ENCODE measurements at regions not wholly inside any gene's neighbourhood (a gene's known extent, or its start where the extent isn't known, plus 50 kb on each side); places are given as distances from the start of the nearest gene placed in this dataset.

DNA sequence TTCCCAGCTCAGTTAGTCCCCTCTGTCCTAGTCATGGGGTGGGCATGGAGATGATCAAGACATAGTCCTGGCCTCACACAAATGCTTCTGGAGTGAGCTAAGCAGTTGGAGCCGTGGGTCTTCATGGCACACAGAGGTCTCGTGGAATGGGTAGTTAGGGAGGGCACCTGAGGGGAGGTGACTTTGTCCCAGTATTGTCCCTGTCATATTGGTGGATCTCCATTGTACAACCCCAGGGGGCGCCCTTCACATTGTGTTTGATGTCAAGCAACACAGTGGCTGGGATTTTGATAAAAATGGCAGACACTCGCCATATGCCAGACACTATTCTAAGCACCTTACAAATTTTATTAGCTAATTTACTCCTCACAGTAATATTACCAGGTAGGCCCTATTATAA, 175.4 kb upstream of the LHX5 start:
- WGBS (ENCODE audit: insufficient coverage): 75% methylated on average over 2 of the region's 4 CpGs
- H3K27me3 ChIP-seq (ENCODE audit: control insufficient read depth in 2 of 2, insufficient read depth in 2 of 2, low read length in 2 of 2): peaks cover 9 to 14% of the 10 kb centered on the region in 2 donors

GRCh38 chr12:113645603-113646002, 173.9 kb upstream of the LHX5 start:
- Histone ChIP-seq H3K36me3 (replicated peaks in 1 of 2; ENCODE audit: control insufficient read depth in 1 of 2, insufficient read depth in 2 of 2, low read length in 2 of 2) (no peaks in the 10 kb centered on the region), H3K79me2 (ENCODE audit: insufficient read depth, low read length) (no peaks in the 10 kb centered on the region), H3K27ac (ENCODE audit: low read depth in 1 of 2, low read length in 2 of 2) (no peak overlapping the region), H4K20me1 (ENCODE audit: insufficient read depth, low read length) (no peaks in the 10 kb centered on the region), H3K9me3 (replicated peaks in 1 of 2; ENCODE audit: control insufficient read depth in 1 of 2, insufficient read depth in 1 of 2, low read length in 2 of 2) (no peaks in the 10 kb centered on the region), H3K4me3 (replicated peaks in 1 of 3; ENCODE audit: low read depth in 2 of 3, low read length in 3 of 3) (no peak overlapping the region), H3K4me2 (replicated peaks; ENCODE audit: extremely low read depth, low read length, poor library complexity, severe bottlenecking) (no peak overlapping the region), H2AFZ (ENCODE audit: insufficient read depth, low read depth, low read length, poor library complexity, severe bottlenecking) (no peak overlapping the region), H3K4me1 (ENCODE audit: control insufficient read depth in 1 of 2, insufficient read depth in 2 of 2, low read length in 2 of 2) (no peaks in the 10 kb centered on the region), H3K27me3 (ENCODE audit: control insufficient read depth in 2 of 2, insufficient read depth in 2 of 2, low read length in 2 of 2) (peaks cover 9 to 15% of the 10 kb centered on the region in 2 donors), H3K9ac (ENCODE audit: insufficient read depth, low read length, poor library complexity, severe bottlenecking) (no peak overlapping the region)
- intact Hi-C loops (cut with micrococcal nuclease): no loop called here
- Mint-ChIP-seq H3K4me1 (no peaks in the 10 kb centered on the region), H3K9me3 (peaks cover 0 to 2% (median 0%) of the 10 kb centered on the region in 7 donors), H3K36me3 (no peaks in the 10 kb centered on the region), H3K27ac (no peak overlapping the region), H3K4me3 (no peak overlapping the region), H3K27me3 (ENCODE audit: low read depth in 3 of 3) (peaks cover 31 to 58% (median 33%) of the 10 kb centered on the region in 3 donors)
- no peak for TF ChIP-seq CTCF (IDR thresholded peaks at IDR 0.05)
- 58% methylated on average over 13 of the region's 14 CpGs for WGBS (ENCODE audit: insufficient coverage)
- no peak for DNase-seq

More for the DNA sequence above, 175.4 kb upstream of the LHX5 start:
- H4K20me1 ChIP-seq (ENCODE audit: insufficient read depth, low read length): no peaks in the 10 kb centered on the region
- H3K36me3 Mint-ChIP-seq: no peaks in the 10 kb centered on the region
- intact Hi-C loops (cut with micrococcal nuclease): no loop called here
- no peaks in the 10 kb centered on the region for H3K4me1 ChIP-seq (ENCODE audit: control insufficient read depth in 1 of 2, insufficient read depth in 2 of 2, low read length in 2 of 2)
- peaks cover 29 to 46% (median 30%) of the 10 kb centered on the region in 3 donors for H3K27me3 Mint-ChIP-seq (ENCODE audit: low read depth in 3 of 3)
- TF ChIP-seq CTCF (IDR thresholded peaks at IDR 0.05): no peak
- H3K4me2 ChIP-seq (replicated peaks; ENCODE audit: extremely low read depth, low read length, poor library complexity, severe bottlenecking): no peak overlapping the region
- no peak overlapping the region for H3K4me3 Mint-ChIP-seq
- no peak overlapping the region for H2AFZ ChIP-seq (ENCODE audit: insufficient read depth, low read depth, low read length, poor library complexity, severe bottlenecking)
- no peak overlapping the region for H3K27ac ChIP-seq (ENCODE audit: low read depth in 1 of 2, low read length in 2 of 2)
- H3K9ac ChIP-seq (ENCODE audit: insufficient read depth, low read length, poor library complexity, severe bottlenecking): no peak overlapping the region
- no peaks in the 10 kb centered on the region for H3K9me3 ChIP-seq (replicated peaks in 1 of 2; ENCODE audit: control insufficient read depth in 1 of 2, insufficient read depth in 1 of 2, low read length in 2 of 2)
- no peak for DNase-seq
- H3K9me3 Mint-ChIP-seq: peaks cover 0 to 2% (median 0%) of the 10 kb centered on the region in 7 donors
- H3K79me2 ChIP-seq (ENCODE audit: insufficient read depth, low read length): no peaks in the 10 kb centered on the region
- no peak overlapping the region for H3K27ac Mint-ChIP-seq
- H3K4me3 ChIP-seq (replicated peaks in 1 of 3; ENCODE audit: low read depth in 2 of 3, low read length in 3 of 3): no peak overlapping the region
- no peaks in the 10 kb centered on the region for H3K36me3 ChIP-seq (replicated peaks in 1 of 2; ENCODE audit: control insufficient read depth in 1 of 2, insufficient read depth in 2 of 2, low read length in 2 of 2)
- H3K4me1 Mint-ChIP-seq: no peaks in the 10 kb centered on the region

Data from CD14-positive monocyte (primary cell).